Mesendoderm (in vitro differentiated cells): ENCODE measurements at regions not wholly inside any gene's neighbourhood (a gene's known extent, or its start where the extent isn't known, plus 50 kb on each side); places are given as distances from the start of the nearest gene placed in this dataset.

Experiments
- DNase-seq: peaks from one replicate; pipeline ENCODE4 v3.0.0; 2013
- H2AK5ac ChIP-seq: 2 replicates; pipeline ENCODE4 v1.6.1; 2013; ENCODE audit warnings: low read length, inconsistent platforms
- H2BK120ac ChIP-seq: 2 replicates; pipeline ENCODE4 v1.6.1; 2013; ENCODE audit warnings: low read depth, mild to moderate bottlenecking, low read length, moderate library complexity, mixed read lengths
- H2BK15ac ChIP-seq: replicated peaks from 2 replicates; pipeline ENCODE4 v1.6.1; 2013; ENCODE audit warnings: low read depth, mild to moderate bottlenecking, moderate library complexity
- H2BK5ac ChIP-seq: 2 replicates; pipeline ENCODE4 v1.6.1; 2013; ENCODE audit warnings: low read length, inconsistent platforms
- H3K18ac ChIP-seq: 2 replicates; pipeline ENCODE4 v1.6.1; 2013; ENCODE audit warnings: mild to moderate bottlenecking, low read length, mixed read lengths
- H3K23ac ChIP-seq: one replicate; pipeline ENCODE4 v1.6.1; 2013; ENCODE audit warnings: low read length
- H3K27ac ChIP-seq: 2 replicates; pipeline ENCODE4 v1.5.1; 2013; ENCODE audit warnings: low read depth, mild to moderate bottlenecking, inconsistent platforms, low read length, moderate library complexity
- H3K27me3 ChIP-seq: 2 replicates; pipeline ENCODE4 v1.6.1; 2013; ENCODE audit warnings: low read length, control low read depth, mild to moderate bottlenecking, inconsistent platforms; ENCODE audit not compliant: insufficient read depth, poor library complexity
- H3K36me3 ChIP-seq: 2 replicates; pipeline ENCODE4 v1.6.1; 2013; ENCODE audit warnings: low read length, inconsistent platforms; ENCODE audit not compliant: control insufficient read depth, insufficient read depth
- H3K4ac ChIP-seq: one replicate; pipeline ENCODE4 v1.6.1; 2013; ENCODE audit warnings: low read depth, mild to moderate bottlenecking, low read length, moderate library complexity
- H3K4me1 ChIP-seq: 2 replicates; pipeline ENCODE4 v1.6.1; 2013; ENCODE audit warnings: low read depth, low read length, inconsistent platforms; ENCODE audit not compliant: control insufficient read depth
- H3K4me2 ChIP-seq: 2 replicates; pipeline ENCODE4 v1.6.1; 2013; ENCODE audit warnings: low read length
- H3K4me3 ChIP-seq: 2 replicates; pipeline ENCODE4 v1.5.1; 2013; ENCODE audit warnings: mild to moderate bottlenecking, low read length
- H3K56ac ChIP-seq: one replicate; pipeline ENCODE4 v1.6.1; 2013; ENCODE audit warnings: low read length
- H3K79me1 ChIP-seq: 2 replicates; pipeline ENCODE4 v1.6.1; 2013; ENCODE audit warnings: low read length, inconsistent platforms
- H3K79me2 ChIP-seq: 2 replicates; pipeline ENCODE4 v1.6.1; 2013; ENCODE audit warnings: mild to moderate bottlenecking, low read length; ENCODE audit not compliant: control insufficient read depth, insufficient read depth
- H3K9ac ChIP-seq: 2 replicates; pipeline ENCODE4 v1.6.1; 2013; ENCODE audit warnings: low read length, inconsistent platforms
- H4K5ac ChIP-seq: one replicate; pipeline ENCODE4 v1.6.1; 2013; ENCODE audit warnings: low read length
- H4K8ac ChIP-seq: one replicate; pipeline ENCODE4 v1.6.1; 2013; ENCODE audit warnings: low read depth, mild to moderate bottlenecking, control low read depth, low read length, moderate library complexity
- WGBS: extraction: QIAGEN DNeasy Blood & Tissue Kit; methylation state at CpG from one replicate; pipeline ENCODE4 v1.1.7; 2013; ENCODE audit warnings: low lambda C conversion rate, missing lambda C conversion rate; ENCODE audit not compliant: insufficient coverage; ENCODE audit errors: extremely low coverage; 5-methylcytosine and 5-hydroxymethylcytosine counted together

- H3K79me2 ChIP-seq, result no peaks in the 10 kb centered on the region
- no peak overlapping the region for H3K23ac ChIP-seq
- no peak overlapping the region for H2BK120ac ChIP-seq
- no peaks in the 10 kb centered on the region for H3K4me1 ChIP-seq
- no peak overlapping the region for H3K27ac ChIP-seq
- H3K9ac ChIP-seq, result no peak overlapping the region
- no peak overlapping the region for H2BK15ac ChIP-seq
- DNase-seq, result no peak
- H3K36me3 ChIP-seq, result no peaks in the 10 kb centered on the region
- no peak overlapping the region for H3K18ac ChIP-seq
- H3K4me3 ChIP-seq, result no peak overlapping the region
- H3K4me2 ChIP-seq, result no peak overlapping the region
- no peak overlapping the region for H2BK5ac ChIP-seq
- no peak overlapping the region for H4K5ac ChIP-seq
- no peak overlapping the region for H2AK5ac ChIP-seq
- H3K56ac ChIP-seq, result no peak overlapping the region
- WGBS, result no CpG with 5 or more reads among the region's 2 CpGs
- H3K4ac ChIP-seq, result no peak overlapping the region
- H4K8ac ChIP-seq, result no peak overlapping the region
- H3K79me1 ChIP-seq, result no peaks in the 10 kb centered on the region
- no peaks in the 10 kb centered on the region for H3K27me3 ChIP-seq
Measured at GRCh38 chr4:84032372-84032771, 466.7 kb downstream of the NKX6-1 start.

GRCh38 chr4:84031401-84031800 is 467.7 kb downstream of the NKX6-1 start:
- H2BK15ac ChIP-seq, result no peak overlapping the region
- no peak overlapping the region for H3K56ac ChIP-seq
- no peaks in the 10 kb centered on the region for H3K79me1 ChIP-seq
- no peak overlapping the region for H2AK5ac ChIP-seq
- no peak overlapping the region for H3K18ac ChIP-seq
- no peak overlapping the region for H2BK120ac ChIP-seq
- no peak overlapping the region for H4K8ac ChIP-seq
- H3K23ac ChIP-seq, result no peak overlapping the region
- H3K27ac ChIP-seq, result no peak overlapping the region
- H3K4me2 ChIP-seq, result no peak overlapping the region
- H2BK5ac ChIP-seq, result no peak overlapping the region
- WGBS, result no CpG with 5 or more reads among the region's 4 CpGs
- H3K4me3 ChIP-seq, result no peak overlapping the region
- no peaks in the 10 kb centered on the region for H3K27me3 ChIP-seq
- H4K5ac ChIP-seq, result no peak overlapping the region
- DNase-seq, result no peak
- no peaks in the 10 kb centered on the region for H3K4me1 ChIP-seq
- no peaks in the 10 kb centered on the region for H3K79me2 ChIP-seq
- no peaks in the 10 kb centered on the region for H3K36me3 ChIP-seq
- H3K4ac ChIP-seq, result no peak overlapping the region
- H3K9ac ChIP-seq, result no peak overlapping the region

DNA sequence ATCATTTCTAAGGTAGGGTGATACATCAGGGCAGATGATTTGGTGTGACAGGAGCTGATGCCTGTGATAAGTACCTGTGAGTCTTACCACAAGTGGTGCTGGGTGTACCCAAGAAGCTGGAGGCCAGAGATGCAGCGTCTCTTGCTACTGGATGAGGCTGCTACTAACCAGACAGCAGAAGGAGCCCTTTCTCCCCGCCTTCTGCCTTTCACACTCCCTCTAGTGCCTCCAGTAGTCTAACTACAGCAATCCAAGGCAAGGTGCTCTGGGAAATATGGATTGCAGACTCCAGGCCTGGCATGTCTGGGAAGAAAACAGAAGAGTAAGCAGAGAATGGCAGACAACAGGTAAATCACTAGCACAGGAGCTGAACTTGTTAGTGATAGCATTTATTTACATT is 470.8 kb downstream of the NKX6-1 start:
- Histone ChIP-seq H3K79me1 (no peaks in the 10 kb centered on the region), H3K27ac (no peak overlapping the region), H3K79me2 (no peaks in the 10 kb centered on the region), H3K4me1 (no peaks in the 10 kb centered on the region), H3K4ac (no peak overlapping the region), H3K36me3 (no peaks in the 10 kb centered on the region), H3K23ac (no peak overlapping the region), H3K9ac (no peak overlapping the region), H3K18ac (no peak overlapping the region), H3K4me2 (no peak overlapping the region), H2BK5ac (no peak overlapping the region), H4K8ac (no peak overlapping the region), H4K5ac (no peak overlapping the region), H3K4me3 (no peak overlapping the region), H2AK5ac (no peak overlapping the region), H2BK120ac (no peak overlapping the region), H3K56ac (no peak overlapping the region), H3K27me3 (no peaks in the 10 kb centered on the region), H2BK15ac (no peak overlapping the region)
- DNase-seq, result peak; percentile 45
- WGBS, result no CpG with 5 or more reads among the region's 2 CpGs

GRCh38 chr4:84024405-84024804 is 474.7 kb downstream of the NKX6-1 start:
- H3K4me2 ChIP-seq, result no peak overlapping the region
- H2BK5ac ChIP-seq, result no peak overlapping the region
- no peaks in the 10 kb centered on the region for H3K36me3 ChIP-seq
- H3K4ac ChIP-seq, result no peak overlapping the region
- no peak overlapping the region for H3K56ac ChIP-seq
- no peaks in the 10 kb centered on the region for H3K4me1 ChIP-seq
- no peaks in the 10 kb centered on the region for H3K27me3 ChIP-seq
- no peak overlapping the region for H3K18ac ChIP-seq
- H3K23ac ChIP-seq, result no peak overlapping the region
- H3K79me2 ChIP-seq, result no peaks in the 10 kb centered on the region
- no peak overlapping the region for H3K9ac ChIP-seq
- peak; percentile 52 for DNase-seq
- no peak overlapping the region for H3K4me3 ChIP-seq
- H4K8ac ChIP-seq, result no peak overlapping the region
- H3K79me1 ChIP-seq, result no peaks in the 10 kb centered on the region
- no peak overlapping the region for H2BK120ac ChIP-seq
- WGBS, result no CpG with 5 or more reads among the region's 2 CpGs
- no peak overlapping the region for H2AK5ac ChIP-seq
- no peak overlapping the region for H2BK15ac ChIP-seq
- H3K27ac ChIP-seq, result no peak overlapping the region
- no peak overlapping the region for H4K5ac ChIP-seq

- no peak for DNase-seq
- Histone ChIP-seq H3K79me1 (no peaks in the 10 kb centered on the region), H3K79me2 (no peaks in the 10 kb centered on the region), H2BK5ac (no peak overlapping the region), H3K23ac (no peak overlapping the region), H3K27ac (no peak overlapping the region), H3K4me2 (no peak overlapping the region), H3K9ac (no peak overlapping the region), H3K36me3 (no peaks in the 10 kb centered on the region), H2BK120ac (no peak overlapping the region), H3K56ac (no peak overlapping the region), H3K18ac (no peak overlapping the region), H3K27me3 (no peaks in the 10 kb centered on the region), H3K4me1 (no peaks in the 10 kb centered on the region), H3K4ac (no peak overlapping the region), H3K4me3 (no peak overlapping the region), H4K5ac (no peak overlapping the region), H4K8ac (no peak overlapping the region), H2AK5ac (no peak overlapping the region), H2BK15ac (no peak overlapping the region)
- no CpG with 5 or more reads among the region's 5 CpGs for WGBS
Measured at GRCh38 chr4:84022564-84022963, 476.5 kb downstream of the NKX6-1 start.

DNA sequence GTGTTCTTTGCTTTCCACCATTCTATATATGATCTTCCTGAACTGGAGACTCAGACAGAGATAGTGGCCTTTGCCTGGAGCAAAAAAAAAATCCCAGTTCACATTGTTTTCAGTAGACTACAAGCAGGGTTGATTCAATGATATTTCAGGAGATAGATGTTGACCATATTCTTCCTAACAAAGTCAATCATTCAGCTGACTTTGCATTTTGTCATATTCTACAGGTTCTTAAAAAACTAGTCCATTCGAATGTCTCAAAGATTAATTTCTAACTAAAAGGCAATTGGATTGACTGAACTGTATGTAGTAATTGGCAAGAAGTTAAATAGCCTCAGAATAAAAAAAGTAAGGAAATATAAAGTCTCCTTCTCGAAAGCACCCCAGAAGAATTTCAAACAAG is 479.5 kb downstream of the NKX6-1 start:
- Histone ChIP-seq H3K36me3 (no peaks in the 10 kb centered on the region), H3K4me3 (no peak overlapping the region), H4K5ac (no peak overlapping the region), H3K56ac (no peak overlapping the region), H3K4me1 (no peaks in the 10 kb centered on the region), H2BK5ac (no peak overlapping the region), H3K79me1 (no peaks in the 10 kb centered on the region), H2BK120ac (no peak overlapping the region), H2BK15ac (no peak overlapping the region), H3K4ac (no peak overlapping the region), H4K8ac (no peak overlapping the region), H3K27me3 (no peaks in the 10 kb centered on the region), H3K18ac (no peak overlapping the region), H3K4me2 (no peak overlapping the region), H3K27ac (no peak overlapping the region), H2AK5ac (no peak overlapping the region), H3K23ac (no peak overlapping the region), H3K79me2 (no peaks in the 10 kb centered on the region), H3K9ac (no peak overlapping the region)
- DNase-seq, result no peak
- WGBS, result no CpG with 5 or more reads among the region's 2 CpGs
